GM20000 (cell line): ENCODE measurements at regions not wholly inside any gene's neighbourhood (a gene's known extent, or its start where the extent isn't known, plus 50 kb on each side); places are given as distances from the start of the nearest gene placed in this dataset.
"Not testable (repeated sequence)": the region's sequence is repeated elsewhere in the genome, so short reads cannot be mapped to it uniquely, and the experiment has no call there.

Source experiments
- DNase-seq: peaks from one replicate; pipeline ENCODE4 v3.0.0; 2012; ENCODE audit warnings: low spot score
- TF ChIP-seq, protein P1 (sequence below): IDR thresholded peaks from 2 replicates; pipeline ENCODE4 v1.5.1; 2012; ENCODE audit warnings: mild to moderate bottlenecking, control low read depth; ENCODE audit errors: extremely low read depth, missing control alignments

DNA sequence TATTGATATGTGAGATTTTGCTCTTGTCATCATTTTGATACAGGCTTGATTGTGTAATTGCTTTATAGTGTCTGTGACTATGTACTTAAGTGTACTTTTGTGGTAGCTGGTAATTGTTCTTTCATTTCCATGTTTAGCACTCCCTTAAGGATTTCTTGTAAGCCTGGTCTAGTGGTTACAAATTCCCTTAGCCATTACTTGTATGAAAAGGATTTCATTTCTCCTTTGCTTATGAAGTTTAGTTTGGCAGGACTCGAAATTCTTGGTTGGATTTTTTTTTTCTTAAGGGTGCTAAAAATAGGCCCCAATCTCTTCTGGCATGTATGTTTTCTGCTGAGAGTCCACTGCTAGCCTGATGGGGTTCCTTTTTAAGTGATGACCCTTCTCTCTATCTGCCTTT lies 346.8 kb downstream of the JRKL start:
- DNase-seq = no peak
- TF ChIP-seq, protein P1, sequence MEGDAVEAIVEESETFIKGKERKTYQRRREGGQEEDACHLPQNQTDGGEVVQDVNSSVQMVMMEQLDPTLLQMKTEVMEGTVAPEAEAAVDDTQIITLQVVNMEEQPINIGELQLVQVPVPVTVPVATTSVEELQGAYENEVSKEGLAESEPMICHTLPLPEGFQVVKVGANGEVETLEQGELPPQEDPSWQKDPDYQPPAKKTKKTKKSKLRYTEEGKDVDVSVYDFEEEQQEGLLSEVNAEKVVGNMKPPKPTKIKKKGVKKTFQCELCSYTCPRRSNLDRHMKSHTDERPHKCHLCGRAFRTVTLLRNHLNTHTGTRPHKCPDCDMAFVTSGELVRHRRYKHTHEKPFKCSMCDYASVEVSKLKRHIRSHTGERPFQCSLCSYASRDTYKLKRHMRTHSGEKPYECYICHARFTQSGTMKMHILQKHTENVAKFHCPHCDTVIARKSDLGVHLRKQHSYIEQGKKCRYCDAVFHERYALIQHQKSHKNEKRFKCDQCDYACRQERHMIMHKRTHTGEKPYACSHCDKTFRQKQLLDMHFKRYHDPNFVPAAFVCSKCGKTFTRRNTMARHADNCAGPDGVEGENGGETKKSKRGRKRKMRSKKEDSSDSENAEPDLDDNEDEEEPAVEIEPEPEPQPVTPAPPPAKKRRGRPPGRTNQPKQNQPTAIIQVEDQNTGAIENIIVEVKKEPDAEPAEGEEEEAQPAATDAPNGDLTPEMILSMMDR = no peak

DNA sequence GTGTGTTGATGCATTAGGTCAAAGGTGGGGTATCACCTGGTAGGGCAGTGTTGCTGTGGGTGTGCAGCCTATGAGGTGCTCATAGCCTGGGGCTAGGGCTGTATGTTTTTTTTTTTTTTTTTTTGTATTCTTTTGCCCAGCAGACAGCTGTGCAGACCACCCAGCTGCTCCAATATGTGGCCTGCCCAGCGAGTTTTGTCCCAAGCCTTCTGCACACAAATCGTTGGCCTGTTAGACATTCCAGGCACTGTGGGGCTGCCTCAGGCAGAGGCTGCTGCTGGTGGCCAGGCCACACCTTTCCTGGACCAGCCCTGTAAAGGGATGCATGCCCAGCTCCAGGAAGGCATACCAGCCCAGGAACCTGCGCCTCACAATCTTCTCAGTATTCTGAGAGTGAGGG lies 348.5 kb downstream of the JRKL start:
- no peak for DNase-seq
- TF ChIP-seq, protein P1 = no peak

DNA sequence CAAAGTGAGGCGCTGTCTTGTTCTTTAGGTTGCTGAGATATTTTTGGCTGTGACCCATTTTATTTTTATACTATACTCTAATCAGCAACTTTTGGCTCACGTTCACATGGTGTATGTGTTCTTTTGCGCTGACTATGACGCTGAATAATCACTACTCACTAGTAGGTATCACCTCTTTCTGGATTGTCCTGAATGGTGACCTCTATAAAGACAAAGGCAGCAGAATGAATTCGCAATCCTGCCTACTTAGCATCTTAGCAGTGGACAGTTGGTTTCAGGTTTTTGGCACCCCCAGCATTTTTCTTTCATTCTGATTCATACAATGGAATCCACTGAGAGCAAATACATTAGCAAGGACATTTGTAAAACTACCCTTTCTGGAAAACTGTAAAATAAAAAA lies 351.3 kb downstream of the JRKL start:
- DNase-seq = no peak
- TF ChIP-seq, protein P1 = no peak

DNA sequence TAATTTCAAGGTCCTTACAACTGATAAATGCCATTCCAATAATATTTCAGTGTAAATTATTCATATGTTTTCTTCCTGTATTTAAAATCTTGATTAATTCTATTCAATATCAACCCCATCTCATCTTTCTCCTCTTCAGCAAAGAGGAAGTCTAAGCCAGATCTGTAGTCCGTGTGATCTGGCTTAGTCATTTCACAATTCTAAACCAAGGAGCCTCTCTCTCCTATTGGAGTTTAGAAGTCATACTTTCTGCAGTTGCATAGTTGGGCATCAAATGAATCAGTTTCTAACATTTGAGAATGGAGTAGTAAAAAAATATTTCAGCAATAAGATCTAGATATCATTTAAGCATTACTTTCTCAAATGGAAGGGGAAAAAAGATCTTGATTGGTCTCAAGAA lies 354.9 kb downstream of the JRKL start:
- no peak for DNase-seq
- TF ChIP-seq, protein P1 = no peak

DNA sequence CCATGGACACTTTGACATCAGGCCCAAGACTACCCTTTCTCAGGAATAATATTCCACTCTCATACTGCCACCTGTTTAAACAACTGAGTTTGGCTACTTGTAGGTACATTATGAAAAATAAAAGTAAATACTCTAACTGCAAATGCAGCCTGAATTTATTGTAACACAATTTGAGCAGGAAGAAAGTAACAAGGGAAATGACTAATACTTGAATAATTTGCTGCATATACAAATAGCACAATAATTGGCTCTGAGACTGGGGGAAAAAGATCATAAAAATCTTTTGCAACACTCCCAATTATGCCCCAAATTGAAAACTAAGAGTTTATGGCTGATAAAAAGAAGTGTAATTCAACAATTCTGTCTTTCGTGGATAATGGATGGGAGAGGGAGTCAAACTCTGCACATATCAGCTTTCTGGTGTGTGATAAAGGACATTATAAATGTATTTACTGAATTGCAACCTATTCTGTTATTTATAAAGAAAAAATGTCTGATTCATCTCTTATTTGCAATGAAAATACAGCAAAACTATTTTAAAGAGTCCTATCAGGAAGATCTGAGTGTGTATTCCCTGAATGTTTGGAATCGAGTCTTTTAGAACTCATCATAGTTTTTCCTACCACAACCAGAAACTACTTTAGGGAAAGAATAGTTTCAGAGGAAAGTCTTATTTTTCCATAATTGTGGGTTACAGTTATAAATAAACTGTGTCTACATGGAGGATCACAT lies 359.0 kb downstream of the JRKL start:
- no peak for DNase-seq
- TF ChIP-seq, protein P1 = no peak

DNA sequence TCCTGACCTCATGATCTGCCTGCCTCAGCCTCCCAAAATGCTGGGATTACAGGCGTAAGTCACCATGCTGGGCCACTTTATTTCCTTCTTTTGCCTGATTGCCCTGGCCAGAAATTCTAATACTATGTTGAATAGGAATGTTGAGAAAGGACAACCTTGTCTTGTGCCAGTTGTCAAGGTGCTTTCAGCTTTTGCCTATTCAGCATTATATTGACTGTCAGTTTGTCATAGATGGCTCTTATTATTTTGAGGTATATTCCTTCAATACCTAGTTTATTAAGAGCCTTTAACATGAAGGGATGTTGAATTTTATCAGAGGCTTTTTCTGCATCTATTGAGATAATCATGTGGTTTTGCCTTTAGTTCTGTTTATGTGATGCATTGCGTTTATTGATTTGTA lies 362.0 kb downstream of the JRKL start:
- not testable (repeated sequence) for DNase-seq

DNA sequence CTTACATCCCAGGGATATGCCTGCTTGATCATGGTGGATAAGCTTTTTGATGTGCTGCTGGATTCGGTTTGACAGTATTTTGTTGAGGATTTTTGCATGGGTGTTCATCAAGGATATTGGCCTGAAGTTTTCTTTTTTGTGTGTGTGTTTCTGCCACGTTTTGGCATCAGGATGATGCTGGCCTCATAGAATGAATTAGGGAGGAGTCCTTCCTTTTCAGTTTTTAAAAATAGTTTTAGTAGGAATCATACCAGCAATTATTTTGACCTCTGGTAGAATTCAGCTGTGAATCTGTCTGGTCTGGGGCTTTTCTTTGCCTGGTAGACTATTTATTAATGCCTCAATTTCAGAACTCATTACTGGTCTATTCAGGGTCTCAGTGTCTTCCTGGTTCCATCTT lies 362.4 kb downstream of the JRKL start:
- TF ChIP-seq, protein P1 = no peak

DNA sequence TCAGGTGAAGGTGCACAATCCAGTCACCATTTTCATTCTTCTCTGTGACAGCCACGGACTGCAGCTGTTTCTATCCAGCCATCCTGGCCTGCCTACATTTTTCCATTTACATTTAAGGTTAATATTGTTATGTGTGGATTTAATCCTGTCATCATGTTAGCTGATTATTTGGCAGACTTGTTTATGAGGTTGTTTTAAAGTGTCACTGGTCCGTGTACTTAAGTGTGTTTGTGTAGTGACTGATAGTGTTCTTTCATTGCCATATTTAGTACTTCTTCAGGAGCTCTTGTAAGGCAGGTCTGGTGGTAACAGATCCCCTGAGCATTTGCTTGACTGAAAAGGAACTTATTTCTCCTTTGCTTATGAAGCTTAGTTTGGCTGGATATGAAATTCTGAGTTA lies 364.2 kb downstream of the JRKL start:
- TF ChIP-seq, protein P1 = no peak
- no peak for DNase-seq

More for the DNA sequence above, 362.4 kb downstream of the JRKL start:
- DNase-seq = no peak
